ENCODE measurements at regions not wholly inside any gene's neighbourhood (a gene's known extent, or its start where the extent isn't known, plus 50 kb on each side); places are given as distances from the start of the nearest gene placed in this dataset.

DNA sequence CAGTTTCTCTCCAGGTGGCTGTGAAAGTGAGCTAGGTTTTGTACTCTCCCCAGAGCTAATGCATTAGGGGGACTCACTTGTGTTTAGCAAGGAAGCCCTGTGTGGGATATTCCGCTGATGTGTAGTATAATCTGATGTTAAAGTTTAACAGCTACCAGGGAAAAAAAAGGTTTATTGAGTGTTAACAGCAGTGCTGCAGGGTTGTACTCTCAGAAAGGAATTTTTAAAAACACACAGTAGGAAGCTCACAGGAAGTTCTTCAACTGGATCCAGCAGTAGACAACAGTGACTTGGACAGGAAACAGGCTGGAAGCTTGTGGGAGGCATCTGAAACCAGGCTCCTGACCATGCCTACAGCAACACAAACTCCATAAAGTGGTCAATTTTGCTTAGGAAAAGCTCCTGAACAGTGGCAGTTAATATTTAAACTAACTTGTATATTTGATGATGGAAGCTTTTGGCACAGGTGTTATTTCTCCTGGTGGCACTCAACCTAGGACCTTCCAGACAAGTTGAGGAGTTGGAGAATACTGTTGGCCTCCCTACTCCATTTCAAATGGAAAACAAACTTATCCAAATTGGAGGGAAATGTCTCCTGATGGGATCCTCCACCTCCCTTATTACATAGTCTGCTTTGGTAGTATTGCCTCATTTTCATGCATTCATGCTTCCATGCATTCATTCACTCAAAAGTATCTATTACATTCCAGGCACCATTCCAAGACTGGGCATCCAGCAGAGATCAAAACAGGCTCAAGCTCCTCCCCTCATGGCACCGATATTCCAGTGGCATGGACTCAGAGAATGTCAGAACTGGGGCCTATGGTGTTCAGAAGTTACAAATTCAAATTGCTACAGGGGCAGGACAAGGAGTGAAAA is 54.7 kb downstream of the FOXD1 start:
- dilution Hi-C loops (cut with HindIII; ENCODE audit: low sequenced_read_pairs, unreplicated experiment) (no loop called here), in situ Hi-C loops (cut with MboI; ENCODE audit: low sequenced_read_pairs) (no loop called here), intact Hi-C loops (cut with micrococcal nuclease) (no loop called here)
- no peak for DNase-seq
- BruUV-seq (replicated peaks): no TSS peak
- Histone ChIP-seq H3K79me1 (ENCODE audit: low read depth in 1 of 2, low read length in 2 of 2) (no peaks in the 10 kb centered on the region), H2BK15ac (ENCODE audit: low read depth, low read length) (no peak overlapping the region), H3K4ac (ENCODE audit: low read depth, low read length) (no peak overlapping the region), H3K56ac (ENCODE audit: extremely low read depth, insufficient read depth, low read length) (no peak overlapping the region), H2BK5ac (ENCODE audit: low read depth, low read length, poor library complexity, severe bottlenecking) (no peak overlapping the region), H2BK120ac (ENCODE audit: low read depth, low read length) (no peak overlapping the region), H3K4me2 (ENCODE audit: low read depth, low read length) (no peak overlapping the region), H3K36me3 (ENCODE audit: control insufficient read depth, insufficient read depth, low read length) (no peaks in the 10 kb centered on the region), H3K4me1 (ENCODE audit: control insufficient read depth, insufficient read depth, low read length) (peaks cover 2% of the 10 kb centered on the region), H3K9me1 (ENCODE audit: insufficient read depth, low read length) (0 out of 2 replicates have a peak, but pooled peaks cover 2% of the 10 kb centered on the region), H4K91ac (ENCODE audit: insufficient read depth, low read depth, low read length) (no peak overlapping the region), H2BK20ac (ENCODE audit: low read depth, low read length) (no peak overlapping the region), H4K5ac (ENCODE audit: low read depth, low read length) (no peak overlapping the region), H3K18ac (ENCODE audit: low read depth, low read length) (no peak overlapping the region), H2AK9ac (replicated peaks; ENCODE audit: low read depth, low read length, poor library complexity) (no peak overlapping the region), H3K23ac (ENCODE audit: low read depth, low read length) (no peak overlapping the region), H3K27ac (ENCODE audit: insufficient read depth, low read length) (no peak overlapping the region), H2AFZ (replicated peaks; ENCODE audit: low read length, poor library complexity) (no peak overlapping the region), H3K9me3 (ENCODE audit: control insufficient read depth, insufficient read depth, low read length) (no peaks in the 10 kb centered on the region), H3K27me3 (ENCODE audit: control insufficient read depth, insufficient read depth, low read length) (no peaks in the 10 kb centered on the region; the same call in 1 of the 2 replicates), H4K8ac (ENCODE audit: low read depth in 2 of 2, low read length in 2 of 2) (no peak overlapping the region), H3K4me3 (ENCODE audit: insufficient read depth, low read depth, low read length) (no peak overlapping the region), H2AK5ac (ENCODE audit: low read depth, low read length) (no peak overlapping the region), H4K20me1 (ENCODE audit: insufficient read depth, low read length) (no peaks in the 10 kb centered on the region), H3K14ac (replicated peaks; ENCODE audit: low read depth, low read length) (no peak overlapping the region), H3K9ac (ENCODE audit: low read depth, low read length) (no peak overlapping the region)
- ChIA-PET CTCF (no interaction called here), POLR2A (ENCODE audit: unreplicated experiment) (no interaction called here)
- TF ChIP-seq CEBPB (IDR thresholded peaks at IDR 0.05; ENCODE audit: low read depth, low read length) (0 out of 2 replicates have a peak, but pooled peaks have one; percentile 1), MXI1 (IDR thresholded peaks at IDR 0.05; ENCODE audit: borderline replicate concordance, low read depth, low read length) (no peak)
- no CpG with 5 or more reads among the region's 2 CpGs for WGBS, 2 experiments (ENCODE audit: extremely low coverage in 2 of 2, insufficient read length in 1 of 2)
- ATAC-seq (ENCODE audit: low read depth): no peak

All from IMR-90 (cell line).